Sigmoid colon (tissue), 6 donors: ENCODE measurements at regions not wholly inside any gene's neighbourhood (a gene's known extent, or its start where the extent isn't known, plus 50 kb on each side); places are given as distances from the start of the nearest gene placed in this dataset.
"Not testable (repeated sequence)": the region's sequence is repeated elsewhere in the genome, so short reads cannot be mapped to it uniquely, and the experiment has no call there.

Experiments
- DNase-seq: peaks from one replicate; pipeline ENCODE4 v3.0.0-alpha.2; 2019
- H3K27ac ChIP-seq, 4 donors: fragments of 200-600 bp; sonication (generic); one replicate each; pipeline ENCODE4 v1.5.1; 2016 to 2019; ENCODE audit warnings: mild to moderate bottlenecking in 1 of 4
- H3K27me3 ChIP-seq, 3 donors: fragments of 200-600 bp; sonication (generic); one replicate each; pipeline ENCODE4 v1.5.1; 2019; ENCODE audit warnings: mild to moderate bottlenecking in 1 of 3
- H3K36me3 ChIP-seq, 4 donors: fragments of 200-600 bp; sonication (generic); one replicate each; pipeline ENCODE4 v1.5.1; 2016 to 2019
- H3K4me1 ChIP-seq, 4 donors: fragments of 200-600 bp; sonication (generic); one replicate each; pipeline ENCODE4 v1.5.1; 2017 to 2019
- H3K4me3 ChIP-seq, 4 donors: fragments of 200-600 bp; sonication (generic); one replicate each; pipeline ENCODE4 v1.5.1; 2017 to 2019; ENCODE audit warnings: mild to moderate bottlenecking in 2 of 4, moderate library complexity in 1 of 4
- H3K9me3 ChIP-seq, 4 donors: fragments of 200-600 bp in 3 of 4; sonication (generic) in 3 of 4; one replicate each; pipeline versions ENCODE4 v1.5.1 to v1.6.1; 2013 to 2019
- CTCF ChIP-seq, 4 experiments: fragments of 450-650 bp in 3 of 4; fragments of 200-600 bp in 1 of 4; IDR thresholded peaks; one replicate each; pipeline ENCODE4 v1.5.1; 2016 to 2019; ENCODE audit warnings: antibody characterized with exemption in 4 of 4, mild to moderate bottlenecking in 3 of 4, moderate library complexity in 2 of 4
- EP300 ChIP-seq, 4 donors: sonication (generic); formaldehyde crosslinking; IDR thresholded peaks; one replicate each; pipeline ENCODE4 v1.6.1; 2017; ENCODE audit warnings: antibody characterized with exemption in 4 of 4
- POLR2A ChIP-seq, 2 donors: fragments of 450-650 bp; IDR thresholded peaks; one replicate each; pipeline ENCODE4 v1.6.1; 2016; ENCODE audit warnings: antibody characterized with exemption in 2 of 2, mild to moderate bottlenecking in 2 of 2, moderate library complexity in 2 of 2
- POLR2AphosphoS5 ChIP-seq, 4 donors: sonication (generic); formaldehyde crosslinking; IDR thresholded peaks; one replicate each; pipeline ENCODE4 v1.6.1; 2017; ENCODE audit warnings: antibody characterized with exemption in 4 of 4
- WGBS, 2 donors: extraction: QIAGEN DNeasy Blood & Tissue Kit; methylation state at CpG; one replicate each; pipeline ENCODE4 v1.1.7; 2013; 5-methylcytosine and 5-hydroxymethylcytosine counted together
- intact Hi-C: fragments of 100-400 bp; cut with DNase I; formaldehyde crosslinking; loops from one replicate; pipeline ENCODE4 v1.15.1; 2023
- donor health status: healthy with polysubstance abuse.
- donor health status: healthy.

- TF ChIP-seq POLR2A (IDR thresholded peaks at IDR 0.05) = no peak
- TF ChIP-seq POLR2AphosphoS5 (IDR thresholded peaks at IDR 0.05) = no peak
- no peak for TF ChIP-seq CTCF (IDR thresholded peaks at IDR 0.05)
- no peak for TF ChIP-seq EP300 (IDR thresholded peaks at IDR 0.05)
- 90 to 96% methylated on average over 2 of the region's 2 CpGs for WGBS, 2 donors
- Histone ChIP-seq H3K4me1 (no peaks in the 10 kb centered on the region), H3K4me3 (no peak overlapping the region), H3K36me3 (no peaks in the 10 kb centered on the region), H3K9me3 (peaks cover 0 to 5% (median 0%) of the 10 kb centered on the region in 4 donors), H3K27me3 (no peaks in the 10 kb centered on the region), H3K27ac (no peak overlapping the region)
- intact Hi-C loops = no loop called here
- DNase-seq = no peak
Measured at GRCh38 chr6:86412057-86412456, 525.3 kb upstream of the HTR1E start.

- no peaks in the 10 kb centered on the region for H3K4me1 ChIP-seq
- intact Hi-C loops = no loop called here
- 59 to 75% methylated on average over 2 of the region's 2 CpGs for WGBS, 2 donors
- TF ChIP-seq CTCF (IDR thresholded peaks at IDR 0.05) (no peak), EP300 (IDR thresholded peaks at IDR 0.05) (no peak), POLR2AphosphoS5 (IDR thresholded peaks at IDR 0.05) (no peak), POLR2A (IDR thresholded peaks at IDR 0.05) (no peak)
- H3K27me3 ChIP-seq = no peaks in the 10 kb centered on the region
- no peak overlapping the region for H3K4me3 ChIP-seq
- H3K27ac ChIP-seq = no peak overlapping the region
- H3K9me3 ChIP-seq = peaks cover 0 to 2% (median under 1%) of the 10 kb centered on the region in 4 donors
- no peaks in the 10 kb centered on the region for H3K36me3 ChIP-seq
- DNase-seq = no peak
Measured at GRCh38 chr6:86407128-86407527, 530.2 kb upstream of the HTR1E start.

- H3K36me3 ChIP-seq, H3K27me3 ChIP-seq, H3K4me3 ChIP-seq, H3K27ac ChIP-seq, DNase-seq, H3K4me1 ChIP-seq, H3K9me3 ChIP-seq, intact Hi-C loops: not testable (repeated sequence)
- 62 to 77% methylated on average over 3 of the region's 3 CpGs for WGBS, 2 donors
Measured at GRCh38 chr6:86392850-86393249, 544.5 kb upstream of the HTR1E start.

- Histone ChIP-seq H3K36me3 (no peaks in the 10 kb centered on the region), H3K27me3 (no peaks in the 10 kb centered on the region), H3K4me3 (no peak overlapping the region), H3K9me3 (no peaks in the 10 kb centered on the region), H3K27ac (no peak overlapping the region), H3K4me1 (no peaks in the 10 kb centered on the region)
- 87 to 88% methylated on average over 3 of the region's 3 CpGs for WGBS, 2 donors
- no peak for TF ChIP-seq POLR2AphosphoS5 (IDR thresholded peaks at IDR 0.05)
- TF ChIP-seq POLR2A (IDR thresholded peaks at IDR 0.05) = no peak
- no peak for TF ChIP-seq EP300 (IDR thresholded peaks at IDR 0.05)
- no peak for TF ChIP-seq CTCF (IDR thresholded peaks at IDR 0.05)
- intact Hi-C loops = no loop called here
- DNase-seq = no peak
Measured at GRCh38 chr6:86380571-86381125, 556.7 kb upstream of the HTR1E start.

- WGBS, 2 donors = 75 to 77% methylated on average over 4 of the region's 4 CpGs
- Histone ChIP-seq H3K27me3 (no peaks in the 10 kb centered on the region), H3K36me3 (no peaks in the 10 kb centered on the region), H3K4me1 (no peaks in the 10 kb centered on the region), H3K4me3 (no peak overlapping the region), H3K9me3 (peaks cover 0 to 4% (median 0%) of the 10 kb centered on the region in 4 donors), H3K27ac (no peak overlapping the region)
- DNase-seq = no peak
- TF ChIP-seq EP300 (IDR thresholded peaks at IDR 0.05) = no peak
- TF ChIP-seq POLR2A (IDR thresholded peaks at IDR 0.05) = no peak
- TF ChIP-seq POLR2AphosphoS5 (IDR thresholded peaks at IDR 0.05) = no peak
- TF ChIP-seq CTCF (IDR thresholded peaks at IDR 0.05) = no peak
- intact Hi-C loops = no loop called here
Measured at GRCh38 chr6:86357877-86358276, 579.5 kb upstream of the HTR1E start.
